ENCODE measurements at regions not wholly inside any gene's neighbourhood (a gene's known extent, or its start where the extent isn't known, plus 50 kb on each side); places are given as distances from the start of the nearest gene placed in this dataset.

GRCh38 chr2:13009027-13009642 lies 292.4 kb downstream of the TRIB2 start:
- no peak for TF ChIP-seq CTCF (IDR thresholded peaks at IDR 0.05)
- no peak for TF ChIP-seq POLR2A (IDR thresholded peaks at IDR 0.05)

Measured in right lobe of liver (tissue), 4 donors.